ENCODE measurements at regions not wholly inside any gene's neighbourhood (a gene's known extent, or its start where the extent isn't known, plus 50 kb on each side); places are given as distances from the start of the nearest gene placed in this dataset.
"Not testable (repeated sequence)": the region's sequence is repeated elsewhere in the genome, so short reads cannot be mapped to it uniquely, and the experiment has no call there.

DNA sequence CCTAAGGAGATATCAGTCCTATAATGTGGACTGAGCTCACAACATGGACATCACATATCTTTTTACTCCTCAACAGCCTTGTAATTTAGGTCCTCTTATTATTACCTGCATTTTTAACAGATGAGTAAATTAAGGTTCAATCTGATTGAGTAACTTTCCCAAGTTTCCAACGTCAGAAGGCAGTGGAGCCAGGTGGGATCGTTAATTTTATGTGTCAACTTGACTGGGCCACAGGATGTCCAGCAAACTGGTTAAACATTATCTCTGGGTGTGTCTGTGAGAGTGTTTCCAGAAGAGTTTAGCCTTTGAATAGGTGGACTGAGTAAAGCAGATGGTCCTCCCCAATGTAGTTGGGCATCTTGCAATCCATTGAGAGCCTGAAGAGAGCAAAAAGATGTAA, 59.0 kb upstream of the SLIT2 start:
- Histone ChIP-seq H3K27ac (peak overlapping the region in 1 of 4 donors; percentile 23), H3K9me3 (no peaks in the 10 kb centered on the region), H3K36me3 (no peaks in the 10 kb centered on the region), H3K4me3 (no peak overlapping the region), H3K4me1 (peaks cover 0 to 19% (median 0%) of the 10 kb centered on the region in 3 donors), H3K27me3 (no peaks in the 10 kb centered on the region)
- intact Hi-C loops (cut with DNase I): no loop called here
- DNase-seq: no peak
- TF ChIP-seq POLR2A (IDR thresholded peaks at IDR 0.05): no peak
- TF ChIP-seq, protein P1, sequence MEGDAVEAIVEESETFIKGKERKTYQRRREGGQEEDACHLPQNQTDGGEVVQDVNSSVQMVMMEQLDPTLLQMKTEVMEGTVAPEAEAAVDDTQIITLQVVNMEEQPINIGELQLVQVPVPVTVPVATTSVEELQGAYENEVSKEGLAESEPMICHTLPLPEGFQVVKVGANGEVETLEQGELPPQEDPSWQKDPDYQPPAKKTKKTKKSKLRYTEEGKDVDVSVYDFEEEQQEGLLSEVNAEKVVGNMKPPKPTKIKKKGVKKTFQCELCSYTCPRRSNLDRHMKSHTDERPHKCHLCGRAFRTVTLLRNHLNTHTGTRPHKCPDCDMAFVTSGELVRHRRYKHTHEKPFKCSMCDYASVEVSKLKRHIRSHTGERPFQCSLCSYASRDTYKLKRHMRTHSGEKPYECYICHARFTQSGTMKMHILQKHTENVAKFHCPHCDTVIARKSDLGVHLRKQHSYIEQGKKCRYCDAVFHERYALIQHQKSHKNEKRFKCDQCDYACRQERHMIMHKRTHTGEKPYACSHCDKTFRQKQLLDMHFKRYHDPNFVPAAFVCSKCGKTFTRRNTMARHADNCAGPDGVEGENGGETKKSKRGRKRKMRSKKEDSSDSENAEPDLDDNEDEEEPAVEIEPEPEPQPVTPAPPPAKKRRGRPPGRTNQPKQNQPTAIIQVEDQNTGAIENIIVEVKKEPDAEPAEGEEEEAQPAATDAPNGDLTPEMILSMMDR (IDR thresholded peaks at IDR 0.05): no peak
- WGBS, 2 donors: 33 to 36% methylated on average over 2 of the region's 2 CpGs

DNA sequence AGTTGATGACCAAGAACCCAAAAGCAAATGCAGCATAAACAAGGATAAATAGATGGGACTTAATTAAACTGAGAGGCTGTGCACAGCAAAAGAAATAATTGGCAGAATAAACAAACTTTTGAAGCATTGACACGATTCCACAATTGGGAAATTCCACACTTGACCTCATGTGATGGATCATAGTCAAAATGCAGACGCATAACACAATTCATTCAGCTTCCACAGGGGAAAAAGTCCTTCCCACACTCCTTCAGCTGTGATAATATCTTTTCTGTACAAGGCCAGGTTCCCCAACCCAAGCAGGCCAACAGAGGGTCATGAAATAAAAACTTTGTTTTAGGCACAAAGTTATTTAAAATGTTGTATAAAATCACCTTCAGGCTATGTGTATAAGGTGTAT, 66.6 kb upstream of the SLIT2 start:
- 38 to 40% methylated on average over 2 of the region's 2 CpGs for WGBS, 2 donors
- no peak for DNase-seq
- no peak overlapping the region for H3K4me3 ChIP-seq
- TF ChIP-seq, protein P1 (IDR thresholded peaks at IDR 0.05): no peak
- TF ChIP-seq POLR2A (IDR thresholded peaks at IDR 0.05): no peak
- H3K27ac ChIP-seq: no peak overlapping the region
- intact Hi-C loops (cut with DNase I): no loop called here
- H3K4me1 ChIP-seq: no peaks in the 10 kb centered on the region
- no peaks in the 10 kb centered on the region for H3K36me3 ChIP-seq
- H3K9me3 ChIP-seq: no peaks in the 10 kb centered on the region
- H3K27me3 ChIP-seq: no peaks in the 10 kb centered on the region

DNA sequence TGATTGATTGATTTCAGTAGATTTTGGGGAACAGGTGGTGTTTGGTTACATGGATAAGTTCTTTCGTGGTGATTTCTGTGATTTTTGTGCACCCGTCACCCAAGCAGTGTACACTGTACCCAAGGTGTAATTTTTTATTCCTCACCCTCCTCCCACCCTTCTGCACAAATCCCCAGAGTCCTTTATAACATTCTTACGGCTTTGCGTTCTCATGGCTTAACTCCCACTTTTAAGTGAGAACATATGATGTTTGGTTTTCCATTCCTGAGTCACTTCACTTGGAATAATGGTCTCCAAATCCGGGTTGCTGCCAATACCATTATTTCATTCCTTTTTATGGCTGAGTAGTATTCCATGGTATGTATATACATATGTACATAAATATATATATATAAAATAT, 68.6 kb upstream of the SLIT2 start:
- DNase-seq; H3K4me3 ChIP-seq; H3K36me3 ChIP-seq; H3K27ac ChIP-seq; intact Hi-C loops (cut with DNase I); H3K9me3 ChIP-seq; H3K27me3 ChIP-seq; H3K4me1 ChIP-seq: not testable (repeated sequence)
- WGBS, 2 donors: 83 to 88% methylated on average over 5 of the region's 5 CpGs

DNA sequence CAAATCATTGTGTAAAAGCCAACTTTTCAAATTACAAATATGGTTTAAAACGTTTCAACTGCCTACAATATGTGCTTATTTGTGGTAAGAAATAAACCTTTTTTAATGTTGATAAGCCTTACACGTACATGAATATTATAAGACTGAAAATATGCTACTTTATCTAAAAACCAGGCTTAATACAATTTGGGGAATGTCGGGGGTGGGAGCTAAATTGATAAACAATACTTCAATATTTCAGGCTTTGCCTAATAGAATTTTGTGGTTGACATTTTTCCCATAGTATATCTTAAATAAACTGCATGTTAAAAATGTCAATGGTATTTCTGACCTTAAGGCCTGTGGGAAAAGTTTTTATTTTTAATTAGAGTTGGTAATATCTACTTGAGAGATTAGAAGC, 69.8 kb upstream of the SLIT2 start:
- no peaks in the 10 kb centered on the region for H3K27me3 ChIP-seq
- H3K4me3 ChIP-seq: no peak overlapping the region
- H3K4me1 ChIP-seq: no peaks in the 10 kb centered on the region
- WGBS, 2 donors: 57 to 63% methylated on average over 3 of the region's 3 CpGs
- no peaks in the 10 kb centered on the region for H3K36me3 ChIP-seq
- H3K27ac ChIP-seq: no peak overlapping the region
- DNase-seq: no peak
- peaks cover 0 to 6% (median 0%) of the 10 kb centered on the region in 3 donors for H3K9me3 ChIP-seq
- intact Hi-C loops (cut with DNase I): no loop called here
- TF ChIP-seq POLR2A (IDR thresholded peaks at IDR 0.05): no peak
- TF ChIP-seq, protein P1 (IDR thresholded peaks at IDR 0.05): no peak

DNA sequence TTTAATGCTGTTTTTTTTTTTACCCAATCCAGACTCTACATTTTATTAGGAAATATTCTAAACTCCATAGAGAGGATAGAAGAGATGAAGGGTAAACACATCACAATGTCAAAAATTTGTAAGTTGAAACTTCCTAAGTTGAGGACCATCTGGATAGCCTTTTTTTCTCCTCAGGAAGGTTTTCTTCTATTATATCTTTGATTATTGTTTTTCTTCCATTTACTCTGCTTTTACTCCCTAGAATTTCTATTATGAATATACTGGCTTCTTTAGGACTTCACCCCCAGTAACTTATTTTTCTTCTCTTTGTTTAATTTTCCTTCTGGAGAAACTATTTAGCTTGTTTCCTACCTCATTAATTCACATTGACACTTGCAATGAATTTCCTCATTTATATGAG, 71.2 kb upstream of the SLIT2 start:
- intact Hi-C loops (cut with DNase I): no loop called here
- TF ChIP-seq POLR2A (IDR thresholded peaks at IDR 0.05): no peak
- TF ChIP-seq, protein P1 (IDR thresholded peaks at IDR 0.05): no peak
- no peaks in the 10 kb centered on the region for H3K27me3 ChIP-seq
- no peaks in the 10 kb centered on the region for H3K36me3 ChIP-seq
- no peak overlapping the region for H3K4me3 ChIP-seq
- no peaks in the 10 kb centered on the region for H3K4me1 ChIP-seq
- H3K9me3 ChIP-seq: peaks cover 0 to 6% (median 0%) of the 10 kb centered on the region in 3 donors
- no peak overlapping the region for H3K27ac ChIP-seq
- no peak for DNase-seq

DNA sequence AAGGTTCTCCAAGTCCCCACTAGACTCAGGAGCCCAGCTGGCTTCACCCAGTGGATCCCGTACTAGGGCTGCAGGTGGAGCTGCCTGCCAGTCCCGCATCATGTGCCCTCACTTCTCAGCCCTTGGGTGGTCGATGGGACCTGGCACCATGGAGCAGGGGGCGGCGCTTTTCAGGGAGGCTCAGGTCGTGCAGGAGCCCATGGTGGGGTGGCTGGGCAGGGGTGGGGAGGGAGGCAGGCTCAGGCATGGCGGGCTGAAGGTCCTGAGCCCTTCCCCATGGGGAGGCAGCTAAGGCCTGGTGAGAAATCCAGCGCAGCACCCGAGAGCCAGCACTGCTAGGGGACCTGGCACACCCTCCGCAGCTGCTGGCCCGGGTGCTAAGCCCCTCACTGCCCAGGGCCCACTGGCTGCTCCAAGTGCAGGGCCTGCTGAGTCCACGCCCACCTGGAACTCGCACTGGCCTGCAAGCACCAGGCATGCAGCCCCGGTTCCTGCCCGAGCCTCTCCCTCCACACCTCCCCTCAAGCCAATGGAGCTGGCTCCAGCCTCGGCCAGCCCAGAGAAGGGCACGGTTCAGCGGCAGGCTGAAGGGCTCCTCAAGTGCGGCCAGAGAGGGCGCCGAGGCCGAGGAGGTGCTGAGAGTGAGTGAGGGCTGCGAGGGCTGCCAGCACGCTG, 72.7 kb upstream of the SLIT2 start:
- H3K4me3 ChIP-seq: no peak overlapping the region
- DNase-seq: no peak
- 93% methylated on average over 3 of the region's 24 CpGs; no CpG with 5 or more reads in 1 of the 2 donors for WGBS, 2 donors
- H3K27me3 ChIP-seq: no peaks in the 10 kb centered on the region
- H3K4me1 ChIP-seq: no peaks in the 10 kb centered on the region
- no peak overlapping the region for H3K27ac ChIP-seq
- peaks cover 0 to 6% (median 0%) of the 10 kb centered on the region in 3 donors for H3K9me3 ChIP-seq
- H3K36me3 ChIP-seq: no peaks in the 10 kb centered on the region
- intact Hi-C loops (cut with DNase I): no loop called here
- TF ChIP-seq, protein P1 (IDR thresholded peaks at IDR 0.05): no peak
- TF ChIP-seq POLR2A (IDR thresholded peaks at IDR 0.05): no peak

All from esophagus squamous epithelium (tissue), 5 donors.